ENCODE measurements at regions not wholly inside any gene's neighbourhood (a gene's known extent, or its start where the extent isn't known, plus 50 kb on each side); places are given as distances from the start of the nearest gene placed in this dataset.

GRCh38 chr10:4068629-4069028 lies 283.6 kb upstream of the KLF6 start:
- TF ChIP-seq GATA2 (IDR thresholded peaks at IDR 0.05; ENCODE audit: low read depth, low read length) (no peak), GATA3 (IDR thresholded peaks at IDR 0.05; ENCODE audit: low read depth, low read length) (no peak)

Measured in SH-SY5Y (cell line).